Sciatic nerve (tissue), 2 donors: ENCODE measurements at regions not wholly inside any gene's neighbourhood (a gene's known extent, or its start where the extent isn't known, plus 50 kb on each side); places are given as distances from the start of the nearest gene placed in this dataset.

ENCODE experiments used
- ATAC-seq: fragments of 200-7000 bp; cut with Tn5 transposase; one replicate; pipeline ENCODE4 v1.9.1; 2020; ENCODE audit warnings: mild to moderate bottlenecking, moderate library complexity
- DNase-seq: peaks from one replicate; pipeline ENCODE4 v3.0.0-alpha.2; 2020; ENCODE audit warnings: low spot score
- intact Hi-C: fragments of 100-400 bp; cut with DNase I; formaldehyde crosslinking; loops from one replicate; pipeline ENCODE4 v1.14.2; 2022
- donor health status: DM: no; HTN: no; CAD: no.
- donor health status: DM: no; HTN: no; CAD: no.

DNA sequence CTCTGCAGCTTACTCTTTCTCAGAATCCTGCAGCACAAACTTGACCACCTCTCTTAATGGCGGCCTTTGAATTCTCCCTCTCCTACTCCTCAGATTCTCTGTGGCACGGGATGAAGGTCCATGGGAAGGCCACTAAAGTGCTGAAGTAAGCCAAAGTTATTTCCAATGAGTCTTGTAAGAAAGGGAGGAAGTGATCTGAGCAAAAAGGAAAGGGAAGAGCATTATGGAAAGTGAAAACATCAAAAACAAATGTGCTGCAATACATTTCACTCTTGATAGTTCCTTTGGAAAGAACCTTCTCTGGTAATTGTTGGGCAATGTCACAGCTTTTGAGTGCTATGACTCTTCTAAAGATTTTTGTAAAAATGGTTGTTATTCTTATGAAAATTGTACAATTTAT lies 54.3 kb upstream of the CAMK2D start:
- intact Hi-C loops = no loop called here
- peak; percentile 34 for ATAC-seq
- no peak for DNase-seq

DNA sequence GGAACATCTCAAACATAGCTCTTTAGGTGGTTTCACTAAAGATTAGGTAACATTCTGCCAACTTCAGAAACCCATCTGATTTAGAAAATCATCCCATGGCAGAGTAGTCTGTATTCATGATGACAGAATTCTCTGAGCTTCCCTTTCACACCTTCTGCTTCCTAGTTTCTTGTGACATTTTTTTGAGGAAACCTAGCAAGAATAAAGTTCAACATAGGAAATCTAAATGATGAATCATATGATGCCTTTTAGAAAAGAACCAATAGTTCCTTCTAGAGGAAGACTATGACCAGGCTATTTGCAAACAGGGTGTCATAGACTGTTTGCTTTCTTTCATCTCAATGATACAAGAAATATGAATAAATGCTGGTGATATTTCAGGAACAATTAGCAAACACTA lies 49.8 kb upstream of the CAMK2D start:
- no peak for ATAC-seq
- no peak for DNase-seq
- intact Hi-C loops = no loop called here
